Natural killer cell (primary cell): ENCODE measurements at regions not wholly inside any gene's neighbourhood (a gene's known extent, or its start where the extent isn't known, plus 50 kb on each side); places are given as distances from the start of the nearest gene placed in this dataset.
"Not testable (repeated sequence)": the region's sequence is repeated elsewhere in the genome, so short reads cannot be mapped to it uniquely, and the experiment has no call there.

Experiments used
- ATAC-seq, 3 donors: fragments of 150-1000 bp in 2 of 3; fragments of 200-7000 bp in 1 of 3; cut with Tn5 transposase; 1 replicate in 1 of 3; 2 replicates in 2 of 3; pipeline ENCODE4 v1.10.0; 2021; ENCODE audit warnings: mild to moderate bottlenecking in 2 of 3, moderate library complexity in 2 of 3
- DNase-seq, 2 donors: peaks; one replicate each; pipeline versions ENCODE4 v3.0.0 to v3.0.0-alpha.2; 2013 to 2021; ENCODE audit warnings: mixed read lengths in 1 of 2
- H3K27ac ChIP-seq: one replicate; pipeline ENCODE4 v1.5.1; 2013; ENCODE audit warnings: mild to moderate bottlenecking, low read length
- H3K27me3 ChIP-seq: one replicate; pipeline ENCODE4 v1.6.1; 2013; ENCODE audit warnings: low read length; ENCODE audit not compliant: control insufficient read depth, insufficient read depth
- H3K36me3 ChIP-seq: one replicate; pipeline ENCODE4 v1.6.1; 2013; ENCODE audit warnings: low read length; ENCODE audit not compliant: control insufficient read depth, insufficient read depth
- H3K4me1 ChIP-seq: one replicate; pipeline ENCODE4 v1.6.1; 2013; ENCODE audit warnings: low read length; ENCODE audit not compliant: control insufficient read depth, insufficient read depth
- H3K4me3 ChIP-seq: one replicate; pipeline ENCODE4 v1.5.1; 2013; ENCODE audit warnings: low read length
- H3K9me3 ChIP-seq: one replicate; pipeline ENCODE4 v1.6.1; 2013; ENCODE audit warnings: low read length; ENCODE audit not compliant: control insufficient read depth, insufficient read depth
- H3K27ac Mint-ChIP-seq, 2 donors: one replicate each; pipeline ENCODE4 v1.8.0; 2022; ENCODE audit warnings: mild to moderate bottlenecking in 2 of 2, mixed read lengths in 2 of 2, moderate library complexity in 1 of 2
- H3K27me3 Mint-ChIP-seq, 2 donors: one replicate each; pipeline ENCODE4 v1.8.0; 2022; ENCODE audit warnings: low read depth in 2 of 2, mixed read lengths in 2 of 2
- H3K36me3 Mint-ChIP-seq: one replicate; pipeline ENCODE4 v1.8.0; 2022; ENCODE audit warnings: mixed read lengths
- H3K4me1 Mint-ChIP-seq, 2 donors: one replicate each; pipeline ENCODE4 v1.8.0; 2022; ENCODE audit warnings: mixed read lengths in 2 of 2
- H3K4me3 Mint-ChIP-seq: one replicate; pipeline ENCODE4 v1.8.0; 2022; ENCODE audit warnings: mild to moderate bottlenecking, moderate library complexity, mixed read lengths
- H3K9me3 Mint-ChIP-seq, 2 donors: one replicate each; pipeline ENCODE4 v1.8.0; 2022; ENCODE audit warnings: mixed read lengths in 2 of 2
- CTCF ChIP-seq: fragments of 200-600 bp; IDR thresholded peaks from one replicate; pipeline ENCODE4 v1.8.0; 2022; ENCODE audit warnings: antibody characterized with exemption
- WGBS: methylation state at CpG from one replicate; pipeline ENCODE4 v1.1.7; 2013; ENCODE audit warnings: missing lambda C conversion rate; ENCODE audit not compliant: insufficient coverage; 5-methylcytosine and 5-hydroxymethylcytosine counted together
- intact Hi-C: fragments of 100-400 bp; cut with micrococcal nuclease; formaldehyde crosslinking; loops from one replicate; pipeline ENCODE4 v1.14.2; 2022

GRCh38 chr2:184197413-184197812 is 400.9 kb upstream of the ZNF804A start:
- no peak for DNase-seq
- intact Hi-C loops = no loop called here
- no peak overlapping the region for H3K4me3 ChIP-seq
- H3K27me3 Mint-ChIP-seq = no peaks in the 10 kb centered on the region
- H3K9me3 ChIP-seq = peaks cover 3% of the 10 kb centered on the region
- no peak overlapping the region for H3K27ac ChIP-seq
- H3K27ac Mint-ChIP-seq = no peak overlapping the region
- no peaks in the 10 kb centered on the region for H3K36me3 Mint-ChIP-seq
- TF ChIP-seq CTCF = no peak
- peaks cover 3 to 4% of the 10 kb centered on the region in 2 donors for H3K9me3 Mint-ChIP-seq
- H3K4me1 Mint-ChIP-seq = no peaks in the 10 kb centered on the region
- 77% methylated on average over 2 of the region's 5 CpGs for WGBS
- no peaks in the 10 kb centered on the region for H3K4me1 ChIP-seq
- no peak overlapping the region for H3K4me3 Mint-ChIP-seq
- no peak for ATAC-seq
- no peaks in the 10 kb centered on the region for H3K36me3 ChIP-seq
- H3K27me3 ChIP-seq = no peaks in the 10 kb centered on the region

GRCh38 chr2:184198791-184199190 is 399.5 kb upstream of the ZNF804A start:
- H3K27ac ChIP-seq, H3K4me3 ChIP-seq, H3K36me3 ChIP-seq, DNase-seq, H3K36me3 Mint-ChIP-seq, H3K4me1 Mint-ChIP-seq, H3K27me3 Mint-ChIP-seq, H3K9me3 Mint-ChIP-seq, H3K9me3 ChIP-seq, H3K4me3 Mint-ChIP-seq, H3K4me1 ChIP-seq, intact Hi-C loops, H3K27ac Mint-ChIP-seq, H3K27me3 ChIP-seq, ATAC-seq: not testable (repeated sequence)
- 90% methylated on average over 5 of the region's 5 CpGs for WGBS

GRCh38 chr2:184199274-184199673 is 399.1 kb upstream of the ZNF804A start:
- H3K27me3 Mint-ChIP-seq = no peaks in the 10 kb centered on the region
- no peak overlapping the region for H3K4me3 ChIP-seq
- no peaks in the 10 kb centered on the region for H3K4me1 ChIP-seq
- no peak overlapping the region for H3K4me3 Mint-ChIP-seq
- no peak for DNase-seq
- H3K27me3 ChIP-seq = no peaks in the 10 kb centered on the region
- intact Hi-C loops = no loop called here
- WGBS = 83% methylated on average over 4 of the region's 4 CpGs
- peaks cover 3 to 7% of the 10 kb centered on the region in 2 donors for H3K9me3 Mint-ChIP-seq
- no peaks in the 10 kb centered on the region for H3K36me3 Mint-ChIP-seq
- no peak for TF ChIP-seq CTCF
- H3K9me3 ChIP-seq = peaks cover 3% of the 10 kb centered on the region
- no peak overlapping the region for H3K27ac ChIP-seq
- H3K27ac Mint-ChIP-seq = no peak overlapping the region
- H3K36me3 ChIP-seq = no peaks in the 10 kb centered on the region
- ATAC-seq = no peak
- H3K4me1 Mint-ChIP-seq = no peaks in the 10 kb centered on the region

GRCh38 chr2:184201246-184201645 is 397.1 kb upstream of the ZNF804A start:
- intact Hi-C loops = no loop called here
- Mint-ChIP-seq H3K36me3 (no peaks in the 10 kb centered on the region), H3K4me3 (no peak overlapping the region), H3K27me3 (no peaks in the 10 kb centered on the region), H3K27ac (no peak overlapping the region), H3K4me1 (no peaks in the 10 kb centered on the region), H3K9me3 (peaks cover 5 to 9% of the 10 kb centered on the region in 2 donors)
- H3K4me3 ChIP-seq = no peak overlapping the region
- no peak for ATAC-seq
- WGBS = 88% methylated on average over 2 of the region's 2 CpGs
- H3K27ac ChIP-seq = no peak overlapping the region
- TF ChIP-seq CTCF = no peak
- no peaks in the 10 kb centered on the region for H3K4me1 ChIP-seq
- H3K36me3 ChIP-seq = no peaks in the 10 kb centered on the region
- H3K27me3 ChIP-seq = no peaks in the 10 kb centered on the region
- no peak for DNase-seq
- peaks cover 3% of the 10 kb centered on the region for H3K9me3 ChIP-seq
